GM12878 (cell line): ENCODE measurements at regions not wholly inside any gene's neighbourhood (a gene's known extent, or its start where the extent isn't known, plus 50 kb on each side); places are given as distances from the start of the nearest gene placed in this dataset.

Experiments
- ATAC-seq: fragments of 200-7000 bp; cut with Tn5 transposase; 3 replicates; pipeline ENCODE4 v1.9.1; 2020; ENCODE audit warnings: mild to moderate bottlenecking, moderate library complexity
- BruUV-seq: library from RNA; stranded (reverse); fragments of 400-500 nt; replicated peaks from 2 replicates; lab custom pipeline; 2021; lab: Mats Ljungman, UMichigan
- CTCF ChIA-PET: fragments of 300-600 bp; sonication (Branson Sonifier 250); formaldehyde crosslinking; extraction: SDS; loops from one replicate; lab custom pipeline; 2021; ENCODE audit warnings: inconsistent platforms; lab: Yijun Ruan, JAX
- POLR2A ChIA-PET: fragments of 350-600 bp; formaldehyde crosslinking; extraction: SDS; loops from one replicate; lab custom pipeline; 2021; ENCODE audit warnings: inconsistent platforms; lab: Charles Lee
- RAD21 ChIA-PET: fragments of 300-600 bp; sonication (Branson Sonifier 250); formaldehyde crosslinking; loops from one replicate; lab custom pipeline; 2023; ENCODE audit warnings: antibody characterized with exemption; ENCODE audit not compliant: unreplicated experiment; lab: Charles Lee
- SMC1A ChIA-PET: fragments of 300-600 bp; sonication (Branson Sonifier 250); formaldehyde crosslinking; loops from one replicate; lab custom pipeline; 2023; ENCODE audit not compliant: unreplicated experiment, uncharacterized antibody; lab: Charles Lee
- DNase-seq: peaks from one replicate; pipeline ENCODE4 v3.0.0-alpha.2; 2011; ENCODE audit warnings: low read depth, low spot score
- FAIRE-seq: peaks from 3 replicates; lab custom pipeline; 2011; peaks lifted over from hg19 to GRCh38; lab: Jason Lieb, UNC
- H2AFZ ChIP-seq: 2 replicates; pipeline ENCODE4 v1.6.0; 2011; ENCODE audit warnings: low read depth, low read length, control low read depth; ENCODE audit not compliant: control insufficient read depth
- H3K27ac ChIP-seq: 2 replicates; pipeline ENCODE4 v1.5.1; 2011; ENCODE audit warnings: control low read depth; ENCODE audit not compliant: control insufficient read depth, insufficient read depth
- H3K27me3 ChIP-seq, 2 experiments: replicated peaks in 1 of 2; 2 replicates each; pipeline versions ENCODE4 v1.6.0 to v1.6.1; 2011; ENCODE audit warnings: low read length in 1 of 2; ENCODE audit not compliant: control insufficient read depth in 2 of 2, insufficient read depth in 2 of 2
- H3K36me3 ChIP-seq, 2 experiments: 2 replicates each; pipeline ENCODE4 v1.5.1; 2011; ENCODE audit warnings: low read length in 1 of 2; ENCODE audit not compliant: control insufficient read depth in 2 of 2, insufficient read depth in 2 of 2
- H3K4me1 ChIP-seq: 2 replicates; pipeline ENCODE4 v1.6.1; 2011; ENCODE audit warnings: mild to moderate bottlenecking, low read length, moderate library complexity, mixed read lengths; ENCODE audit not compliant: control insufficient read depth, insufficient read depth
- H3K4me2 ChIP-seq: 2 replicates; pipeline ENCODE4 v1.6.0; 2011; ENCODE audit warnings: control low read depth; ENCODE audit not compliant: control insufficient read depth, insufficient read depth
- H3K4me3 ChIP-seq: fragments of 200-600 bp; sonication (generic); 2 replicates; pipeline ENCODE4 v1.5.1; 2016
- H3K79me2 ChIP-seq: 2 replicates; pipeline ENCODE4 v1.6.0; 2011; ENCODE audit warnings: low read length; ENCODE audit not compliant: control insufficient read depth, insufficient read depth
- H3K9ac ChIP-seq: 2 replicates; pipeline ENCODE4 v1.8.0; 2011; ENCODE audit warnings: low read length, control low read depth, mixed read lengths; ENCODE audit not compliant: control insufficient read depth, insufficient read depth
- H3K9me3 ChIP-seq: replicated peaks from 3 replicates; pipeline ENCODE4 v1.5.1; 2011; ENCODE audit warnings: mild to moderate bottlenecking, low read length; ENCODE audit not compliant: control insufficient read depth, insufficient read depth
- H4K20me1 ChIP-seq: 2 replicates; pipeline ENCODE4 v1.6.0; 2011; ENCODE audit not compliant: control insufficient read depth, insufficient read depth
- BHLHE40 ChIP-seq, 2 experiments: fragments of 450-650 bp in 1 of 2; IDR thresholded peaks; 2 replicates each; pipeline ENCODE4 v1.6.1; 2011 to 2017; ENCODE audit warnings: low read depth in 2 of 2, borderline replicate concordance in 1 of 2, improper control_type of control experiment in 1 of 2, low read length in 1 of 2, mild to moderate bottlenecking in 1 of 2
- CTCF ChIP-seq, 3 experiments: IDR thresholded peaks in 2 of 3; conservative IDR thresholded peaks in 1 of 3; 2 replicates each; pipeline ENCODE4 v1.5.1; 2011; ENCODE audit warnings: low read depth in 3 of 3, low read length in 3 of 3, mild to moderate bottlenecking in 3 of 3, control low read depth in 2 of 3, moderate library complexity in 2 of 3, inconsistent platforms in 1 of 3, mixed read lengths in 1 of 3; ENCODE audit not compliant: control insufficient read depth in 2 of 3, insufficient read depth in 1 of 3; ENCODE audit errors: extremely low read depth in 1 of 3
- GATAD2B ChIP-seq: fragments of 450-650 bp; conservative IDR thresholded peaks from 2 replicates; pipeline ENCODE4 v1.6.1; 2017; ENCODE audit warnings: low read depth, mild to moderate bottlenecking, moderate library complexity
- MEF2B ChIP-seq: fragments of 450-650 bp; IDR thresholded peaks from 2 replicates; pipeline ENCODE4 v1.6.1; 2018; ENCODE audit warnings: mild to moderate bottlenecking, moderate library complexity; ENCODE audit not compliant: partially characterized antibody, poor library complexity, severe bottlenecking
- MTA2 ChIP-seq: fragments of 450-650 bp; IDR thresholded peaks from 2 replicates; pipeline ENCODE4 v1.6.1; 2016; ENCODE audit warnings: low read depth, mild to moderate bottlenecking, moderate library complexity
- NR2F1 ChIP-seq: fragments of 450-650 bp; conservative IDR thresholded peaks from 2 replicates; pipeline ENCODE4 v1.6.1; 2017; ENCODE audit warnings: mild to moderate bottlenecking
- RAD51 ChIP-seq: fragments of 450-650 bp; IDR thresholded peaks from 2 replicates; pipeline ENCODE4 v1.6.1; 2016; ENCODE audit warnings: moderate library complexity, mild to moderate bottlenecking, inconsistent platforms
- SMAD1 ChIP-seq: fragments of 450-650 bp; IDR thresholded peaks from 2 replicates; pipeline ENCODE4 v1.6.1; 2018; ENCODE audit warnings: mild to moderate bottlenecking, low read depth; ENCODE audit not compliant: partially characterized antibody
- SP1 ChIP-seq: IDR thresholded peaks from one replicate; pipeline ENCODE4 v1.6.1; 2011; ENCODE audit warnings: low read depth, low read length
- SREBF2 ChIP-seq: IDR thresholded peaks from 2 replicates; pipeline ENCODE4 v1.6.1; 2012; ENCODE audit warnings: mild to moderate bottlenecking, low read length
- SUZ12 ChIP-seq: fragments of 200-600 bp; sonication (generic); IDR thresholded peaks from one replicate; pipeline ENCODE4 v1.6.1; 2018; ENCODE audit warnings: antibody characterized with exemption, mild to moderate bottlenecking; ENCODE audit not compliant: unreplicated experiment
- USF2 ChIP-seq: IDR thresholded peaks from 2 replicates; pipeline ENCODE4 v1.6.1; 2011; ENCODE audit warnings: low read depth, low read length, improper control_type of control experiment, borderline replicate concordance
- WGBS: methylation state at CpG from one replicate; pipeline ENCODE4 v1.1.6; 2016; ENCODE audit warnings: low lambda C conversion rate; ENCODE audit not compliant: insufficient replicate concordance, insufficient coverage; ENCODE audit errors: missing lambda C conversion rate; 5-methylcytosine and 5-hydroxymethylcytosine counted together
- in situ Hi-C: fragments of 300-500 bp; cut with MboI; formaldehyde crosslinking; loops from 9 replicates; pipeline ENCODE4 v1.14.3; 2018; ENCODE audit warnings: mixed read lengths
- intact Hi-C: fragments of 100-400 bp; cut with micrococcal nuclease; formaldehyde crosslinking; loops from one replicate; pipeline ENCODE4 v1.14.2; 2022; ENCODE audit not compliant: unreplicated experiment

DNA sequence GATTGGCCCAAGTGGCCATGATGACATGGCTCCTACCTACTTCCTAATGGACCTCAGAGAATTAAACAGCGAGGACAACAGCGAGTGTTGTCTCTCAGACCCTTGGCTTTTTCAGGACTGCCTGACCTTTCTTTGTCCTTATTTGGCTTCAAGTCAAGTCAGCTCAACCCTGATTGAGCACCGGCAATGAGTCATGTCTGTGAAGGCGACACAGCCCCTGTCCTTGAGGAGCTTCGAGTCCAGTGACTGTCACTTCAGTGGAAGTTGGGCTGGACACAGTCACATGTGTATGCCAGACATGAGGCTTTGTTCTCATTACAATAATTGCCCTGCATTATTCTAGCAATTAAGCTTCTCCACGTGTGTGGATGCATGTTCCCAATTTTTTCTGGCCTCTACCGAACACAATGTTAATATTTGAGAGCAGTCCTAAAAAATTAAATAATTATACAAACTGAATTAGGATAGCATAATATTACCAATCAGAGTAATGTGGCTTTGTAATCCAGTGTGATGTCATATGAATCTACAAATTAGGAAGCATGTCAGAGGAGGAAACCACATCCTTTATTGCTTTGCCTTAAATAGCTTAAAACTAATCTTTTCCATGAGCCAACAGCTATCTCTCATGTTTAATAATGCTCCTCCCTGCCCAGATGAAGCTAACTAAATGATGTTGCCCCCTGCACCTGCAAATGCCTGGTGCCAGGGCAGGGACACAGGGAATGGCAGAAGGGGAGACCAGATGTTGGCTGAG lies 178.6 kb downstream of the CDH26 start:
- no peak overlapping the region for H3K4me3 ChIP-seq
- no peaks in the 10 kb centered on the region for H3K9me3 ChIP-seq
- ChIA-PET SMC1A (interaction anchor here (0.7 to 2.6 kb wide), 8 partner anchors 10 to 126 kb away, joined by 3 to 15 read pairs (median 4); no protein-coding TSS in a partner anchor), CTCF (interaction anchor here (1.0 to 2.7 kb wide), 8 partner anchors 59 to 1760 kb away, joined by 3 to 29 read pairs (median 4); no protein-coding TSS in a partner anchor), RAD21 (interaction anchor here (1.4 to 1.8 kb wide), 2 partner anchors 70 to 74 kb away, joined by 4 to 8 read pairs; no protein-coding TSS in a partner anchor), POLR2A (no interaction called here)
- no peak overlapping the region for H3K4me2 ChIP-seq
- no peak overlapping the region for H3K27ac ChIP-seq
- no peaks in the 10 kb centered on the region for H3K27me3 ChIP-seq
- 48% methylated on average over 7 of the region's 7 CpGs for WGBS
- no peak for ATAC-seq
- in situ Hi-C loops (no loop called here), intact Hi-C loops (no loop called here)
- H3K4me1 ChIP-seq = no peaks in the 10 kb centered on the region
- no peaks in the 10 kb centered on the region for H3K79me2 ChIP-seq
- H2AFZ ChIP-seq = no peak overlapping the region
- DNase-seq = no peak
- BruUV-seq = no TSS peak
- no peaks in the 10 kb centered on the region for H4K20me1 ChIP-seq
- no peak for TF ChIP-seq NR2F1
- TF ChIP-seq MEF2B = no peak
- no peak for TF ChIP-seq SMAD1
- no peak for TF ChIP-seq SP1
- no peak for FAIRE-seq
- no peak overlapping the region for H3K9ac ChIP-seq
- no peaks in the 10 kb centered on the region for H3K36me3 ChIP-seq

GRCh38 chr20:60137657-60138245 lies 179.5 kb downstream of the CDH26 start:
- Histone ChIP-seq H4K20me1 (no peaks in the 10 kb centered on the region), H3K9ac (no peak overlapping the region; the same call in 1 of the 2 replicates), H3K4me2 (no peak overlapping the region), H3K27me3 (no peaks in the 10 kb centered on the region), H3K36me3 (no peaks in the 10 kb centered on the region), H3K9me3 (no peaks in the 10 kb centered on the region), H3K4me3 (peak overlapping the region; percentile 67; the same call in 1 of the 2 replicates), H3K4me1 (no peaks in the 10 kb centered on the region), H3K79me2 (no peaks in the 10 kb centered on the region), H2AFZ (no peak overlapping the region; the same call in 1 of the 2 replicates), H3K27ac (no peak overlapping the region)
- ATAC-seq (peak; percentile 38; the same call in 2 of the 3 replicates), DNase-seq (no peak), FAIRE-seq (peak; percentile 49)
- ChIA-PET POLR2A (interaction anchor here (0.9 kb wide), 1 partner anchor 28 kb away, joined by 3 read pairs; no protein-coding TSS in a partner anchor), CTCF (interaction anchor here (0.6 to 2.7 kb wide), 24 partner anchors 8 to 1759 kb away, joined by 3 to 29 read pairs (median 3); no protein-coding TSS in a partner anchor), RAD21 (interaction anchor here (0.7 to 1.8 kb wide), 9 partner anchors 8 to 978 kb away, joined by 3 to 8 read pairs (median 4); partner anchors contain the start of genes FAM217B and PPP1R3D), SMC1A (interaction anchor here (0.6 to 2.6 kb wide), 13 partner anchors 9 to 125 kb away, joined by 3 to 15 read pairs (median 4); no protein-coding TSS in a partner anchor)
- intact Hi-C loops = no loop called here
- 12% methylated on average over 3 of the region's 3 CpGs for WGBS
- no TSS peak for BruUV-seq
- in situ Hi-C loops = no loop called here
- no peak for TF ChIP-seq GATAD2B
- no peak for TF ChIP-seq USF2
- TF ChIP-seq SUZ12 = no peak
- no peak for TF ChIP-seq SREBF2
- no peak for TF ChIP-seq BHLHE40 (IDR thresholded peaks at IDR 0.05; ENCODE audit: borderline replicate concordance in 1 of 2, low read depth in 2 of 2, low read length in 1 of 2)
- TF ChIP-seq CTCF (IDR thresholded peaks at IDR 0.05 in 2 of 3, conservative IDR thresholded peaks at IDR 0.05 in 1 of 3; ENCODE audit: control insufficient read depth in 2 of 3, extremely low read depth in 1 of 3, insufficient read depth in 1 of 3, low read depth in 3 of 3, low read length in 3 of 3) = peak; percentile 44 to 73 (median 51); a peak in 4 of 6 replicates
- TF ChIP-seq MTA2 = no peak
- no peak for TF ChIP-seq RAD51
